ENCODE measurements at regions not wholly inside any gene's neighbourhood (a gene's known extent, or its start where the extent isn't known, plus 50 kb on each side); places are given as distances from the start of the nearest gene placed in this dataset.

DNA sequence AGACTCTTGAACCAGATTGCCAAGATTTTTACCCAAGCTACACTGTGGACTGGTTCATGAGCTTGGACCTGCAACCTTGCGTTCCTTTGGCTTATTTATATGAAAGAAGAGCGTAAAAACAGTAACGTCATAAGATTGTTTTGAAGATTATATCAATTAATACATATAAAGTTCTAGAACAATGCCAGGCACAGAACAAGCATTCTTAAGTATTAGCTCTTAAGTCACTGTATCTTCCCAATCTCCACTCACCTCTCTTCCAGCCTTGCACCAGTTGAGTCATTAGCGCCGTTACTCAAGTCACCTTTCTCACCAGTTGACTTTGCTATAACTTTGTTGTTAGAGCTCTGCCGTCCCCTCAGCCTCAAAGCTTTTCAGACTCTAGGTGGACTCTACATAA is 415.7 kb downstream of the PLK2 start:
- TF ChIP-seq, protein P1, sequence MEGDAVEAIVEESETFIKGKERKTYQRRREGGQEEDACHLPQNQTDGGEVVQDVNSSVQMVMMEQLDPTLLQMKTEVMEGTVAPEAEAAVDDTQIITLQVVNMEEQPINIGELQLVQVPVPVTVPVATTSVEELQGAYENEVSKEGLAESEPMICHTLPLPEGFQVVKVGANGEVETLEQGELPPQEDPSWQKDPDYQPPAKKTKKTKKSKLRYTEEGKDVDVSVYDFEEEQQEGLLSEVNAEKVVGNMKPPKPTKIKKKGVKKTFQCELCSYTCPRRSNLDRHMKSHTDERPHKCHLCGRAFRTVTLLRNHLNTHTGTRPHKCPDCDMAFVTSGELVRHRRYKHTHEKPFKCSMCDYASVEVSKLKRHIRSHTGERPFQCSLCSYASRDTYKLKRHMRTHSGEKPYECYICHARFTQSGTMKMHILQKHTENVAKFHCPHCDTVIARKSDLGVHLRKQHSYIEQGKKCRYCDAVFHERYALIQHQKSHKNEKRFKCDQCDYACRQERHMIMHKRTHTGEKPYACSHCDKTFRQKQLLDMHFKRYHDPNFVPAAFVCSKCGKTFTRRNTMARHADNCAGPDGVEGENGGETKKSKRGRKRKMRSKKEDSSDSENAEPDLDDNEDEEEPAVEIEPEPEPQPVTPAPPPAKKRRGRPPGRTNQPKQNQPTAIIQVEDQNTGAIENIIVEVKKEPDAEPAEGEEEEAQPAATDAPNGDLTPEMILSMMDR (IDR thresholded peaks at IDR 0.05) = no peak
- TF ChIP-seq POLR2A (IDR thresholded peaks at IDR 0.05) (no peak), EP300 (IDR thresholded peaks at IDR 0.05) (no peak), POLR2AphosphoS5 (IDR thresholded peaks at IDR 0.05) (no peak)
